Inflammatory macrophage treated with lipopolysaccharide for 4 hours (primary cell): ENCODE measurements at regions not wholly inside any gene's neighbourhood (a gene's known extent, or its start where the extent isn't known, plus 50 kb on each side); places are given as distances from the start of the nearest gene placed in this dataset.
A peak's percentile ranks its signal among the peaks of the same experiment; 100 is the strongest.

Experiments
- DNase-seq: peaks from one replicate; pipeline ENCODE4 v3.0.0-alpha.2; 2020

DNA sequence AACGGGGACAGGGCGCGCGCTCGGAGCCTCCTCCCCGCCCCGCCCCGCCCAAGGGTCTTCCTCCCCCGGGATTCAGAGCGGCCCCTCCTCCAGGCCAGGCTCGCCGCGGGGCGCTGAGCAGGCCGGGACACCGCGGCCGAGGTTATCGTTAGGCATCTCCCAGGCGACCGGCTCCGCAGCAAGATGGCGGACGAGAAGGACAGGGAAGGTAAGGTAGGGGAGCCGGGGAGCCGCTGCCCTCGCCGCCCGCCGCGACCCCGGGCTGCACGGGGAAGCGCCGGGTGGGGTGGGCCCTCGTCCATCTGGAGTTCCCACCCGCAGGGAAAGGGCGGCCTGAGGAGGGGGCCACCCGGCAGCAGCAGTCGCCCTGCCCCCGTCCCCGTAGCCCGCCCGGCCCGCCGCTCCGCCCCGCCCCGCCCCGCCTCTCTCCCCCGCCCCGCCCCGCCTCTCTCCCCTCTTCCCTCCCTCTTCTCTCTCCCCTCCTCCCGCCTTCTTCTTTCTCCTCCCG lies 105.9 kb upstream of the HNRNPU start:
- peak; percentile 68 for DNase-seq

DNA sequence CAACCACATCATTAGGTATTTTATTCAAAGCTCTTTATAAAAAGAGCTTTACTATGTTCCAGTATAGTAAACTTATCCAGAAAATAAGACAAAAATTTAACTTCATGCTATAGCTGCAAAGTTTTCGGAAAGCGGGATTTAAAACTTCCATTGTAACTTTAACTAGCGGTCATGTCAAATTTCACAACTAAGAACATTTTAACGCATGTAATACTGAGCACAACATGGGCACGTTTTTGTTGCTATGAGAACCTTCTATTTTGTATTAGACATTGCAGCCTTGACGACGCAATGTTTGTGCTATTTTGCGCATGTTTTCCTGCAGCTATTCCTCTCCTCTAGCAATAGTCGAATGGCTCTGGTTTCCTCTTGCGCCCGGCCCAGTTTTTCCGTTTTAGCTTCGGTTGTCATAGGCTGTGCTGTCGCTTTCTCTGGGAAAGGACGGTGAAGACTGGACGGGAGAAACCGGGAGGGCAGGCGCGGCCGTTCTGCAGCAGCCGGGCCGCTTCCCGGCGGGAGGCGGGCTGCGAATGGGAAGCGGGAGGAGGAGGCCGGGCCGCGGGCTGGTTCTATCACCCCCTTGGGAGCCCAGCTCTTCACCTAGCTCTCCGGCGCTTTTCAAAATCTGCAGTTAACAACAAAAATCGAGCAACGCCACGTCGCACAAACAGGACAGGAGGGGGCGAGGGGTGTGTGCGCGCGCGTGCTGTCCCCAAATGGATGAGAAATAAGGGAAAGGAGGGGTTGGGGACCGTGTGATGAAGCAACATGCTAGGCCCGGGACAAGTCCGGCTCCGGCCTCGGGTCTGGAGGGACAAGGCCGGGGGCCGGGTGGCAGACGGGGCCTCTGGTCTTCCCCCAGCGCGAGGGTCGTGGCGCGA lies 105.3 kb upstream of the HNRNPU start:
- DNase-seq = peak; percentile 78

GRCh38 chr1:244968881-244969280 lies 104.5 kb upstream of the HNRNPU start:
- no peak for DNase-seq

GRCh38 chr1:244968471-244968871 lies 104.1 kb upstream of the HNRNPU start:
- DNase-seq = no peak

- DNase-seq = no peak
Measured at GRCh38 chr1:244967159-244967558, 102.8 kb upstream of the HNRNPU start.

DNA sequence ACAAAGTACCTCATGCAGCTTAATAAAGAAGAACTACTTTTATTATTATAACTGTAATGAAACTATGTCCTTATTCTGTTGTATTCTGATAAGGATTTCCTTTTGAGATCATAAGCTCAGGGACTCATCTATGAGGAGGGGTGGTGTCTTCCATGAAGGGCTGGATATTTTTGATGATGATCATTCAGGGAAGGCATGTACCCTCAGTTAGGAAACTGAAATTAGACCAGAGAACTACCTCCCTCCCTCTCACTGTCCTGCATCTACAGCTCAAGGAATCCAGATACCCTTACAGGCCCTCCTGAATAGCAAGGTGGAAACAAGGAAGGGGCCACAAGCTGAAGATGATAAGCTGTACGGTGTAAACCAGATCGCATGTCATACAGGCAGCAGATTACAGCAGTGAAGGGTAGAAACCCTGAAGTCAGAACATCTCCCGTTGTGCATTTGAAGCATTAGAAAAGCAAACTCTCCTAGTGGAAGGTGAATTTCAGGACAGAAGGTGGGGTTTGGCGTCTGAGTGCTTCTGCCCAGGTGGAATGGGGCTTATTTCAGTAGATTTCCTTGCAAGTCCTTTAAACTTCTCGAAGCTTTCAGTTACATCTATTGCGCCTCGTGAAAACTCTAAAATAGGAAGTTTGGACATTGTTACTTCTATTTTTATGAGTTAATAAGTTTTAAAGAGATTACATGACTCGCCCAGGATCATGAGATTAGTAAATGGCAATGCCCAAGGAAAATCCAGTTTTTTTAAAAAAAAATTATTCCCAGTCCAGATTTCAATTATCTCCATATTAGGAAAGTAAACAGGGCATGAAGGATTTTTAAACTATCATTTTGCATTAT lies 101.1 kb upstream of the HNRNPU start:
- peak; percentile 42 for DNase-seq

- DNase-seq = no peak
Measured at GRCh38 chr1:244964112-244964971, 100.0 kb upstream of the HNRNPU start.

- peak; percentile 51 for DNase-seq
Measured at GRCh38 chr1:244963231-244963826, 99.0 kb upstream of the HNRNPU start.

DNA sequence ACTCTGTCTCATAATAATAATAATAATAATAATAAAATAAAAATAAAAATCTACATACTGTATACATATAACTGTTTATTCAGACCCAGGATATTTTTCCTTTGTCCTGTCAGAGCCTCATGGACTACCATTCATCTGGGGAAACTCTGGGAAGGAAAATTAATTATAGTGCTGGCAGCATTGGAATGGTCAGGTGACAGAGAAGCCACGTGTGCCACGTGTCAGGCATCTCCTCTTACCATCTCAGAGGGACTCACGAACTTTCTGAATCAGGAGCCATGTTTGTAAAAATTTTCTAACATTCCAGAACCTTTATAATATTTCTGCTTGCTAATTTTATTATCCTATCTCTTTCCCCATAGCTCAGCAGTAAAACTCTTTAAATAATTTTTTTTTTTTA lies 97.8 kb upstream of the HNRNPU start:
- no peak for DNase-seq

DNA sequence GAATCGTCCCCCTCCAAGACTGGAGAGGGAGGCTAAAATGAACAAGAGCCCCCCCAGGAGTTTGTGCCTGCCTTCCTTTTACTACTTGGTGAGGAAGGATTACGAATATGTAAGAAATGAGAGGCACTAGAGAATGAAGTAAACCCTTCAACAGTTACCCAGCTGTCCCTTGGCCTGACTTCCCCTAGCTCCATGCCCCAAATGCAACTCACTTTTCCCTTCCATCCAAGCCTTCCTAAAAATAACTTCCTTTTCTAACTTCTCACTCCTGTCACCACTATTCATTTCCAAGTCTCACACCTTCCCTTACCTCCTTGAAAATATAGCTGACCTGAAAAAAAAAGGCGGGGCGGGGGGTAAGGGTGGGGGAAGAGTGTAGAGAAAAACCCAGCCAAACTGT lies 96.6 kb upstream of the HNRNPU start:
- no peak for DNase-seq

DNA sequence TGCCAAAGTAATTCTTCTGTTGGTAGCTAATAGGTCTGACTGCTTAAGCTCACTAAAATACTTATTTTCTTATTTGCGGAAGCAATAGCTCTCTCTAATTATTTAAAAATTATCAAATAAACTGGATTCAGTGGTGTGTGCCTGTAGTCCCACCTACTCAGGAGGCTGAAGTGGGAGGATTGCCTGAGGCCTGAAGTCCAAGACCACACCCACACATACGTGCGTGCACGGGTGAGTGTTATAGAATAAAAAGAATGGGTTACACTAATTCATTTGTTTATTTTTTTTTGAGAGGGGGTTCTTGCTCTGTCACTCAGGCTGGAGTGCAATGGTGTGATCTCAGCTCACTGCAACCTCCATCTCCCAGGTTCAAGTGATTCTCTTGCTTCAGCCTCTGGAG lies 94.2 kb upstream of the HNRNPU start:
- no peak for DNase-seq

- no peak for DNase-seq
Measured at GRCh38 chr1:244957525-244957924, 93.2 kb upstream of the HNRNPU start.

DNA sequence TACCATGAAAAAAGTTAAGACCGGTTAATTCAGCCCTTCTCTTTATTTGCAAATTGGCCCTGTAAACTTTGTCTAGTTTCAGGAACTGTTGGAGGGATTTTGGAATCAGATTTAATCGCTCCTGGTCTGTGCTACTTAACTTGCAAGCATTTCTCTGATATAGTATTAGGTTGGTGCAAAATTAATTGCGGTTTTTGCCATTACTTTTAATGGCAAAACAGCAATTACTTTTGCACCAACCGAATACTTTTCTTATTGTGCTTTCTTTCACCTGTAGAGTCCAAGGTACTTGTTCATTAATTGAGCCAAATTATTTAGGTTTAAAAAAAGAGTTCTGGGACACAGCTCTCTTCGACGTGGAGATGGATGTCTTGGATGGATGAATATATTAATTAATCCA lies 92.8 kb upstream of the HNRNPU start:
- no peak for DNase-seq

- DNase-seq = no peak
Measured at GRCh38 chr1:244955661-244956060, 91.3 kb upstream of the HNRNPU start.

DNA sequence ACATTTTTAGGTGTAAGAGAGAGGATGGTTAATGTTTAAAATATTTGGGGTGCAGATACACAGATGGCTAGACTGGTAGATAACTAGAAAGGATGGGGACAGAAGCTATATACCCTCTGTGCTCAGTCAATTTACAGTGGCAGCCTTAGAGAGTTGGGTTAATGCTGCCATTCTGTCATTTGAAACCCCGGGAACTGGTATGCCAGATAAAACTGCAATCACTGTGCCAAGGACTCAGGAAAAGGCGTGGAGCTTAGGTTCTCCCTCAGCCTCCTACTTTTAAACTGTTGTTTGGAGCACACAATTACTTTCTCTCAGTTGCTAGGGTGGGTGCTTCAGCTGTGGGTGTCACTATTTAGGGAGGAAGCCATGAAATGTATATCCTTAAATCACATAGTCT lies 90.0 kb upstream of the HNRNPU start:
- no peak for DNase-seq

- DNase-seq = no peak
Measured at GRCh38 chr1:244953901-244954300, 89.6 kb upstream of the HNRNPU start.

- no peak for DNase-seq
Measured at GRCh38 chr1:244952940-244953339, 88.6 kb upstream of the HNRNPU start.

- DNase-seq = no peak
Measured at GRCh38 chr1:244952280-244952933, 88.1 kb upstream of the HNRNPU start.

- no peak for DNase-seq
Measured at GRCh38 chr1:244948416-244948815, 84.1 kb upstream of the HNRNPU start.

DNA sequence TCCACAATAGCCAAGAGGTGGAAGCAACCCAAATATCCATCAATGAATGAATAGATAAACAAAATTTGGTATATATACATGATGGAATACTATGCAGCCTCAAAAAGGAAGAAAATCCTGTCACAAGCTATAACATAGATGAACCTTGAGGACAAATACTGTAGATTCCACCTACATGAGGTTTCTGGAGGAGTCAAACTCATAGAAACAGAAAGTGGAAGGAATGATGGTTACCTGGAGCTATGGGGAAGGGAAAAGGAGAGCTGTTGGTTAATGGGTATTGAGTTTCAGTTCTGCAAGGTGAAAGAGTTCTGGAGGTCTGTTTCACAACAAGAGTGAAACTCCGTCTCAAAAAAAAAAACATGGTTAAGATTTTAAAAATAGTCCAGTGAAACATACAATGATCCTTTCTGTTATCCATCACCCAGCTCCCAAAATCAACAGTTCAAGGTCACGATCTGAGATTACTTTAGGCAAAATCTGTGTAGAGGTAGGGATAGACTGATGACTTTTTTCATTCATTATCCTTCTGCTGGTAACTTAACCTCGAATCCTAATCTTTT lies 80.8 kb upstream of the HNRNPU start:
- no peak for DNase-seq

GRCh38 chr1:244941121-244941520 lies 76.8 kb upstream of the HNRNPU start:
- DNase-seq = no peak

- no peak for DNase-seq
Measured at GRCh38 chr1:244937099-244937498, 72.8 kb upstream of the HNRNPU start.
